Hepatocyte (in vitro differentiated cells): ENCODE measurements at regions not wholly inside any gene's neighbourhood (a gene's known extent, or its start where the extent isn't known, plus 50 kb on each side); places are given as distances from the start of the nearest gene placed in this dataset.

Source experiments
- DNase-seq: peaks from one replicate; pipeline ENCODE4 v3.0.0-alpha.2; 2016; ENCODE audit warnings: low spot score
- H2AFZ ChIP-seq: fragments of 200-600 bp; sonication (generic); 2 replicates; pipeline ENCODE4 v1.6.0; 2016; ENCODE audit warnings: antibody characterized with exemption, mild to moderate bottlenecking
- H3K27ac ChIP-seq: fragments of 200-600 bp; sonication (generic); 2 replicates; pipeline ENCODE4 v1.5.1; 2016; ENCODE audit warnings: mild to moderate bottlenecking
- H3K27me3 ChIP-seq: fragments of 200-600 bp; sonication (generic); 2 replicates; pipeline ENCODE4 v1.6.1; 2016
- H3K36me3 ChIP-seq: fragments of 200-600 bp; sonication (generic); replicated peaks from 2 replicates; pipeline ENCODE4 v1.5.1; 2016; ENCODE audit warnings: low read depth; ENCODE audit not compliant: insufficient read depth
- H3K4me1 ChIP-seq: fragments of 200-600 bp; sonication (generic); 2 replicates; pipeline ENCODE4 v1.5.1; 2016; ENCODE audit warnings: mild to moderate bottlenecking, moderate library complexity; ENCODE audit not compliant: insufficient read depth
- H3K4me2 ChIP-seq: fragments of 200-600 bp; sonication (generic); 2 replicates; pipeline ENCODE4 v1.6.0; 2016
- H3K4me3 ChIP-seq: fragments of 200-600 bp; sonication (generic); 2 replicates; pipeline ENCODE4 v1.5.1; 2016; ENCODE audit warnings: mild to moderate bottlenecking
- H3K79me2 ChIP-seq: fragments of 200-600 bp; sonication (generic); 2 replicates; pipeline ENCODE4 v1.6.0; 2017; ENCODE audit warnings: mild to moderate bottlenecking
- H3K9me2 ChIP-seq: fragments of 200-600 bp; sonication (generic); replicated peaks from 2 replicates; pipeline ENCODE4 v1.6.0; 2017; ENCODE audit warnings: mild to moderate bottlenecking; ENCODE audit not compliant: insufficient read depth
- H3K9me3 ChIP-seq: fragments of 200-600 bp; sonication (generic); 2 replicates; pipeline ENCODE4 v1.5.1; 2016; ENCODE audit warnings: low read depth, mild to moderate bottlenecking
- H4K20me1 ChIP-seq: fragments of 200-600 bp; sonication (generic); 2 replicates; pipeline ENCODE4 v1.6.0; 2016; ENCODE audit warnings: mild to moderate bottlenecking; ENCODE audit not compliant: insufficient read depth, poor library complexity, severe bottlenecking
- CTCF ChIP-seq: fragments of 200-600 bp; sonication (generic); IDR thresholded peaks from 2 replicates; pipeline ENCODE4 v1.5.1; 2016; ENCODE audit warnings: antibody characterized with exemption, mild to moderate bottlenecking; ENCODE audit not compliant: poor library complexity
- EZH2 ChIP-seq: fragments of 200-600 bp; sonication (generic); IDR thresholded peaks from 2 replicates; pipeline ENCODE4 v1.6.1; 2016; ENCODE audit warnings: antibody characterized with exemption, mild to moderate bottlenecking, borderline replicate concordance
- EZH2phosphoT487 ChIP-seq: fragments of 200-600 bp; sonication (generic); IDR thresholded peaks from one replicate; pipeline ENCODE4 v1.6.1; 2018; ENCODE audit warnings: antibody characterized with exemption, mild to moderate bottlenecking, low read depth, moderate library complexity; ENCODE audit not compliant: unreplicated experiment, severe bottlenecking
- WGBS: methylation state at CpG from one replicate; pipeline ENCODE4 v1.1.6; 2016; ENCODE audit warnings: low lambda C conversion rate; ENCODE audit errors: missing lambda C conversion rate; 5-methylcytosine and 5-hydroxymethylcytosine counted together

DNA sequence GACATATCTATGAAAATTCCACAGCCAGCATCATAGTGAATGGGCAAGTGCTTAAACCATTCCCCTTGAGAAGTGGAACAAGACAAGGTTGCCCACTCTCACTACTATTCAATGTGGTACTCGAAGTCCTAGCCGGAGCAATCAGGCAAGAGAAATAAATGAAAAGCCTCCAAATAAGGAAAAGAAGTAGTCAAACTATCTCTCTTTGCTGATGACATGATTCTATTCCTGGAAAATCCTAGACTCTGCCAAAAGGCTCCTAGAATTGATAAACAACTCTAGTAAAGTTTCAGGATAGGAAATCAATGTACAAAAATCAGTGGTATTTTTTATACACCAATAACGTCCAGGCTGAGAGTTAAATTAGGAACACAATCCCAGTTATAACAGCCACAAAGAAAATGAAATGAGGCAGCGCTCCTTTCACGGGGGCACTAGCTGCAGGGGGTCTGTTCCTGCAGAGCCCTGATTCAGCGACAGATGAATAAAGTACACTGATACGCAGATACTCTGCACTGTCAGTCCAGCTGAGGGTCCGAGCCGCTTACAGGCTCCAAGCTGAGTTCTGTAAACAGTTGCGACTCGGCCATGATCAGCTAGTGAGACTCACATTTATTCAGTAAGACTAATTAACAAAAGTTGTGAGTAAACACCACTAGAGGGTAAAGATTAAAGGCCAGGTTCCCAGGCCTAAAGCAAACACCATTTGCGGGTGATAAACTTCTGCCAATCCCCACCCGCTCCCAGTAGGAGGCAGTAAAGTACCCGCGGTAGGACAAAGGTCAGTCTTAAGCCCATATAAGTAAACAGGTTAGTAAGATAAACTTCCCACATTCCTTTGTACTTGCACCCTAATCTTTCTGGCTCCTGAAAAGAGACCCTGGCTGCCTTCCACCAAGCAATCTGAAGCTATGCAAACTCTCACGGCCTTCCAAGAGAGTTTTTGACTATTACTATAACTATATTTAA lies 290.6 kb upstream of the GRID2 start:
- H3K27me3 ChIP-seq, result no peaks in the 10 kb centered on the region
- H3K4me2 ChIP-seq, result peak overlapping the region; percentile 47
- peaks cover 4% of the 10 kb centered on the region for H3K4me1 ChIP-seq
- H3K9me2 ChIP-seq, result no peaks in the 10 kb centered on the region
- H3K27ac ChIP-seq, result peak overlapping the region; percentile 36
- peak; percentile 52 for DNase-seq
- H4K20me1 ChIP-seq, result no peaks in the 10 kb centered on the region
- H2AFZ ChIP-seq, result peak overlapping the region; percentile 46
- WGBS, result 30% methylated on average over 16 of the region's 16 CpGs
- H3K79me2 ChIP-seq, result no peaks in the 10 kb centered on the region
- no peak overlapping the region for H3K4me3 ChIP-seq
- no peaks in the 10 kb centered on the region for H3K9me3 ChIP-seq
- TF ChIP-seq EZH2phosphoT487, result no peak
- peak; percentile 53 for TF ChIP-seq CTCF
- no peak for TF ChIP-seq EZH2
- H3K36me3 ChIP-seq, result no peaks in the 10 kb centered on the region

DNA sequence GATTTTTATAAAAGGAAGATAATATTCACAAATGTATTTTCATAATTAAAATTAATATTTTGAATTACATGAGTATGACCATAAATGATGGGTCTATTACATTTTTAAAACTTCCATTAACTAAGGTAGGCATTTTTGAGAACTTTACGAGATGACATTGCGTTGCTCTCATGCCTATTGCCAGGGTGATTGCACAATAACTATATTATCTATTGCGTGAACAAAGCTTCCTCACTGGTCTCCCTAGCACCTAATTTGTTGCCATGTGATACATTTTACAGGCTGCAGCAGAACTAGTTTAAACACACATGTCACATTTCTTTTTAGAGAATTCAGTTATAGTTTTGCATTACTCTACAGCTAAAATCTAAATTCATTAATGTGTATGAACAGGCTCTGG lies 289.7 kb upstream of the GRID2 start:
- no peaks in the 10 kb centered on the region for H3K36me3 ChIP-seq
- WGBS, result 47% methylated on average over 3 of the region's 3 CpGs
- H3K9me2 ChIP-seq, result no peaks in the 10 kb centered on the region
- TF ChIP-seq CTCF (no peak), EZH2 (no peak), EZH2phosphoT487 (no peak)
- H4K20me1 ChIP-seq, result no peaks in the 10 kb centered on the region
- no peaks in the 10 kb centered on the region for H3K79me2 ChIP-seq
- no peak overlapping the region for H2AFZ ChIP-seq
- DNase-seq, result peak; percentile 14
- no peaks in the 10 kb centered on the region for H3K27me3 ChIP-seq
- peak overlapping the region; percentile 29 for H3K27ac ChIP-seq
- peaks cover 4% of the 10 kb centered on the region for H3K4me1 ChIP-seq
- no peaks in the 10 kb centered on the region for H3K9me3 ChIP-seq
- H3K4me2 ChIP-seq, result peak overlapping the region; percentile 47
- H3K4me3 ChIP-seq, result no peak overlapping the region

- DNase-seq, result no peak
- no peaks in the 10 kb centered on the region for H3K27me3 ChIP-seq
- 63% methylated on average over 1 of the region's 1 CpG for WGBS
- H3K9me2 ChIP-seq, result no peaks in the 10 kb centered on the region
- no peak overlapping the region for H3K4me3 ChIP-seq
- no peaks in the 10 kb centered on the region for H3K36me3 ChIP-seq
- no peak overlapping the region for H3K4me2 ChIP-seq
- no peaks in the 10 kb centered on the region for H3K79me2 ChIP-seq
- no peak overlapping the region for H3K27ac ChIP-seq
- no peaks in the 10 kb centered on the region for H3K9me3 ChIP-seq
- peaks cover 5% of the 10 kb centered on the region for H3K4me1 ChIP-seq
- no peak overlapping the region for H2AFZ ChIP-seq
- H4K20me1 ChIP-seq, result no peaks in the 10 kb centered on the region
- TF ChIP-seq CTCF (no peak), EZH2phosphoT487 (no peak), EZH2 (no peak)
These were observed 282.6 kb upstream of the GRID2 start for GRCh38 chr4:92021203-92021602.
